GM18517 (cell line): ENCODE measurements at regions not wholly inside any gene's neighbourhood (a gene's known extent, or its start where the extent isn't known, plus 50 kb on each side); places are given as distances from the start of the nearest gene placed in this dataset.
A peak's percentile ranks its signal among the peaks of the same experiment; 100 is the strongest.

Source experiments
- ATAC-seq: cut with Tn5 transposase; IDR thresholded peaks from one replicate; pipeline ENCODE4 v1.9.1; 2021; ENCODE audit warnings: mild to moderate bottlenecking, moderate library complexity; ENCODE audit not compliant: unreplicated experiment

DNA sequence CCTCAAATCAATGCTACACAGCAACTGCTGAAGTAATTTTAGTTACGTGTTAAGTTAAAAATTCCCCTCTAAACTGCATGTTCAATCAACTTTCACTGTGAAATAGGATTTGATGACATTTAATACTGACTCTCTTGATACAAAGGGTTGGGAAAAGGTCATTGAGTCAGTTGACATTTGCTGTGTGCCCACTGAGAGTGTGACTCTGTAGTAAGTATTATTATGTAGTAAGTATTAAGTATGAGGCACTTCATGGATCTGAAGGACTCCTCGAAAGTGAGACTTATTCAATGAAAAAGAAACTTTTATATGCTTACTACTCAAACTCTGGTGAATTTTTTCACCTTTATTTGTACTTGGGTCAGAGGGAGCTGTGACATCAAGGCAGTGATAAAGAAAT lies 83.1 kb upstream of the S1PR1 start:
- ATAC-seq = no peak

DNA sequence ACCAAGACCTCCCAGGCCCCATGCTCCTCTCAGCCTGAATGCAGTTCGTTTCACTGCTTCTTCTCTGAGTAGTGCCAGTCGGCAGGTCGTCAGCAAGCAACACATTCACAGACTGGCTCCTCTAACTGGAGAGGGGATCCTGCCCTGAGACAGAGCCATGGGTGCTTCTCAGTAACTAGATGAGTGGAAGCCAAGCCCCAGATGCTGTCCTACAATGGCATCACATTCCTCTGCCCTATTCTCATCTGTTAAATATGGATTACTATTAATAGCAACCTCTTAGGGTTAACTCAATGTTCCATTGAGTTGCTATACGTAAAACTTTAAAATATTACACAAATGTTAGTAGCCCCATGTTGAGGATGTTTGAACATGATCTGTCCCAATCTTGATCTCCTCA lies 84.2 kb upstream of the S1PR1 start:
- ATAC-seq = no peak

DNA sequence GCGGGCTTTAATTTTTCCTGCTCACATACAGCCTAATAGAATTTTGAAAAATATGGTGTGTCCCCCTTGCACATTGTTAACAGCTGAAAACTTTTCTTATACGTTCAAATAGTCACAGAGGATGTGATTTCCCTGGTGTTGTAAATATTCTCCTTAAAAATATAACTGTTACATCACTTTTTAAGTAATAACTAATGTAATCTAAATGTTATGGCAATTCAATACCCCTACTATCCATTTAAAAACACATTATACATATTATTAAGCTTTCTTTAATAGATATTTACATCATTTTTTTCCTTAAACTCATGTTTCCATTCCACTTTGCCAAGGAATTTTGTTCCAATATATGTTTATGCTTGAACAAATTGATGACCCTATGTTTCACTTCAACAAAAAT lies 85.5 kb upstream of the S1PR1 start:
- ATAC-seq = no peak

DNA sequence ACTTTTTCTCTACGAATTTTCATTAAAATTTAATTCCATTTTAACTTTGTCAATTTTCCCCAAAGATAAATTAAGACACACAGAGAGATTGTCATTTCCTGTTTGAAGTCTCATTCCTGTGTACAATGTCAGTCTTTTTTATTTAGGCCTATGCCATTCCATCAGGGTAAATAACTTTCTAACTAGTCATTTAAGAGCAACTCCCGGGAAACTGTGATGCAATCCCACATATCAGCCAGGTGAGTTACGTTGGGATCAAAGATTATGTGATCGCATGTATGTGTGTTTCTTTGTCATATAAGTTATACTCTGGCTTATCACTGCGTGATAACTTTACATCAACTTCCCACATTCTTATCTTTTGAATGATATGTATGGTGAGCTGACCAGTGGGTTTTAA lies 86.1 kb upstream of the S1PR1 start:
- ATAC-seq = no peak

DNA sequence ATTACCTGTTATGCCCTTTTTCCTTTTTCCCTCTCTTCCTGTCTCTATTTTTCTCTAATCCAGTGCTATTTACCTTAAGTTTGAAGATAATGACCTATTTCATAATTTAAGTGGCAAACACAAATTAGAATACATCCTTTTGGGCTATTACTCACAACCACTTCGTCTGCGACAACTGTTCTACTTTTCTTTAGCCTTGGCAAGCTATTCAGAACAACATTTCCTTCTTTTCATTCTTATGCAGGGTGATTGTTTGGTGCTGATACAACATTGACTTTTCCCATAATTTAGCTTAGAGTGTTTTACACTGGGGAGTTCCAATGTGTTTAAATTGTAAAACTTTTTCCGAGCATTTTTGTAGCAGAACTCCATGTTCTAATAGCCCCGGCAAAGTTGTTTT lies 86.6 kb upstream of the S1PR1 start:
- no peak for ATAC-seq

DNA sequence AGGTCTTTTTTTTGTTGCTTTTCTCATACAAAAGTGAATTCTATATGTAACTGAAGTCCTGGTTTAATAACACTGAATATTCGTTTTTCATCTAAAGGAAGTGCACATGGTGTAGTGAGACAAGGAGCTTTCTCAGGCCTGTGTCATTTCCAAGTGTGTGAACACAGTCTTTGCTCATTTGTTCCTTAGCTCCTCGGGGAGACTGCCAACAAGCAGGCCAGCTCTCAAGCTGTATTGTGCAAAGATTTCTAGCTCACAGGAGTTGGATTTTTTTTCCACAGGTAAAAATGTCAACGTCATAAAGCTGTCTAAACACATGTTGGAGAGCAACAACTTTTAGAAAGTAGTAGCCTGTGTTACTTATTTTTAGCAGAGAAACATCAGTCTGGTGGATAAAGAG lies 87.8 kb upstream of the S1PR1 start:
- no peak for ATAC-seq

DNA sequence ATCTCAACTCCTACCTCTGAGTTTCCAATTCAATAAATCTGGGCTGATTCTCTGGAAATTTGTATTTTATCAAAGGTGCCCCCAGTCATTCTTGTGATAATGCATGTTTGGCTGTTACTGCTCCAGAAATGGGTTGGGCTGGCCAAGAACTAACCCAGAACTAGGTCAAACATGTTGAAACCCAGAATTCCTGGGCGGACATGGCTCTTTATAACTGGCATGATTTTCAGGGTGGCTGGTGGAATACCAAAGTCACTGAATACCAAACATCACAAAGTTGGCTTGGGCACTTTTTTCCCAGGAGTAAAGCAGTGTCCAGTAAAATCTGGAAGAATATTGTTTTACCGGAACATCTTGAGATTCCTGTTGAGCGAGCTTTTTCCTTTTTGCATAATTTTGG lies 89.4 kb upstream of the S1PR1 start:
- ATAC-seq = no peak

DNA sequence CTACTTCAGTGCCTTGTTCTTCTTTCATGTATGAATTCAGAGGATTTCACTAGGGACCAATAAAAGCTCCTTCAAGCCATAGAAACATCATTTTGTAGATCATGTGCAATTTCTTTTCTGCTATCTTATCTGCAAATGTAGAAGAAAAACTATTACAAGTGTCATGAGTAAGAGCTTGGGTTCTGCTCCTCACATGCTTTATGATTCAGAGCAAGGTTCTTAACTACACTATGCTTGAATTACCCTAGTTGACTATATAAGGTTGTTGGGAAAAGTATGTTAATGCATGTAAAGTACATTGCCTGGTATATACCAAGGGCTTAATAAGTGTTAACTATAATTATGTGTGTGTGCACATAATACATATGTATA lies 91.4 kb upstream of the S1PR1 start:
- ATAC-seq = no peak

DNA sequence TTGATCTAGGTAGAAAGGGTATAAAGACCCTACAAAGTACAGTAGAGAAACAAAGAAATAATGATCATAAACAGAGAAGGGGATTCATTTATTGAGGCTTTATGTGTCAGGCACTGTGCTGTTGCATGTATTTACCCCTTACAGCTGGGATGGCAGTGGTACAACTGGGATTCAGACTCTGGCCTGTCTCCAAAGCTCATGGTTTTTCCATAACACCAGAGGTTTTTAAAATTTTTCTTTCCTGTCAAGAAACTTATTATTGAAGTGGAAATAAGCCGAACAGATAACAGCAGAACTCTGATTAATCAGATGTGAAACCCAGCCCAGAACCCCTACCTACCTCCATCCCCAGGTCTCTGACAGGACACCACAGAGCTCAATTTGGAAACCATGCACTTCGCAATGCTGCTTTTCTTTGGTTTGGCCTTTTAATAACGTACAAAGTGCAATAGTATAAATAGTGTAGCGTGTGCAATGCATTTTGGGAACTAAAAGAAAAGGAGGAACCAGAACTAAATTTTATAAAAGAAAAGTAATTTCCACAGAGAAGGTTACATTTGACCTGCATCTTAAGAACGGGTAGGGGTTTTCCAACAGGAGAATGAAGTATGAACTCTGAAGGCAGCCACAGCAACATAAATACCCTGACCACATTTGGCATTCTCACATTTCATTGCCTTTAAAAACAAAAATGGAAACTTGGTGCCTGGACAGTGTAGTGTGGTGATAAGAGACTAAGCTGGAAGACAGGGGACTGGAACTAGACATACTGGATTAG lies 92.0 kb upstream of the S1PR1 start:
- no peak for ATAC-seq

DNA sequence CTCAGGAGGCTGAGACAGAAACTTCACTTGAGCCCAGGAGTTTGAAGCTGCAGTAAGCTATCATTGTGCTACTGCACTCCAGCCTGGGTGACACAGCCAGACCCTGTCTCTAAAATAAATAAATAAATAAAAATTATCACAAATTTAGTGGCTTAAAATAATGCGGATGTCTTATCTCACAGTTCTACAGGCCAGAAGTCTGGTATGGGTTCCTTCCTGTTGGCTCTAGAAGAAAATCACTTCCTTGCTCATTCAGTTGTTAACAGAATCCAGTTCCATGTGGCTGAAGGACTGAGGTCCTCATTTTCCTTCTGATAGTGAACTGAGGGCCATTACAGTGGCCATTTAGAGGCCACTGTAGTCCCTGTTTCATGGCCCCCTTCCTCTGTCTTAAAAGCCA lies 94.6 kb upstream of the S1PR1 start:
- no peak for ATAC-seq

DNA sequence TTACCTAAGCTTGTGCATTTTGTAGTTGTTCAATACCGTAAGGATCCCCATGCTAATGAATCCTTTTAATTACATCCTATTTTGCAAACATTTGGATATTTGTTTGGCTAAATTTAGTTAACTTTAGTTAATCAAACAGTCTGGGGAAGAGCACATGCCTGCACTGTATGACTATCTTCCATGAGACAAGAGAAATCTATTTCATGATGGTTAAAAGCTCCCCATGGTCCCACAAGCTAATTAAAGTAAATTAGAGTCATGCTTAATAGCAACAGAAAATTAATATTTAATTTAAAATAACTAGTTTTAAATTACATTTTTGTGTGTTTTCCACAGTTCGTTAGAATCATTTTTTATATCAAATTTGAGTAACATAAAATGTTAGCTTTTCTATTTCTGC lies 95.4 kb upstream of the S1PR1 start:
- no peak for ATAC-seq

DNA sequence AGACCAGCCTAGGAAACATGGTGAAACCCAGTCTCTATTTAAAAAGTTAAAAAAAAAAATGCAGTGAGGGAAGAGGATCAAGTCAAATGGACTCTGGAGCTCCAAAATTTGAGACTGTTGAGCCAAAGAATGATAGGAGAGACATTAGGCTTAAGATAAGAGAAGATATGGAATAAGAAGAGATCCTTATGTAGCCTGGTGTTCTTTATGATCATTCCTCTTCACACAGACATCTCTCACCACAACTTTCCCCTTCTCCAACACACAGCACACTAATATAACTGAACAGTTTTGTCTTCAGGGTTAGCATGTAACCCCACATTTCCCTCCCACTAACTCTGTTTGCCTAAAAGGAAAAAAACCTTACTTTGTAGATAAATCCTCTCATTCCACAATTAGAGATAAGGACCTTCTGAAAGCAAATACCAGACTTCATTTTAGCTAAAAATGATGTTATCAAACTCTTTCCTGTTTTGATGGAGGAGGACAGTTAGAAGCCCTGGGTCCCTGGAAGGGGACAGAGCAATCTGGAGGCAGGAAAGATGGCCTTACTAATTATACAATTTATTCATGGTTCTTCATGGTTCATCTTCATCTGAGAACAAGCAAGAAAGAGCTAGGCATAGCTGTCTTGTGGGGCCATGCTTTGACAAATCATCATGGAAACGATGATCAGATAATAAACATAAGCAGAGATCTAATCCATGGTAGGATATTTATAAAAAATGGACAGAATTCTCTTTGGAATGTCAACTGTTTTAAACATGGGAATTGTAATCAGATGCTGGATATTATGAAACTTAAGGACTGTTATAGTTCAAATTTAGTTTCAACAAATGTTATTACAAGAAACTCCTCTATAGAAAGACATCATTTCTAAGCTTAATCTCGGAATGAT lies 96.7 kb upstream of the S1PR1 start:
- ATAC-seq = no peak

DNA sequence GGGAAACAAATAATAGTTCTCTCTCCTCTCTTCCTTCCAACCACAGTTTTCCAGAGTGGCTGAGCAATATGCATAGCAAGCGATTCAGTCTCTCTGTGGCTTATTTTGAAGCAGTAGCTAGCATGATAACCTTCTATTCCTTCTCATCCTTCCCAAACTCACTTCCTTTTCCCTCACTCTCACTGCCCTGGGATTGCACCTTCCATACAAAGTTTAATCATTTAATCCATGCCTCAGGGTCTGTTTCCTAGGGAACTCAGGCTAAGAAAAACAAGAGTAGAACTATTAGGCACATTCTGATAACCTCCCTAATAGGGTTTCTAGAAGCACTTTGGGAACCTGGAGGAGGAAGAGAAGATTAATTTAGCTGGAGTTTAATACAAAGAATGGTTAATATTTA lies 97.7 kb upstream of the S1PR1 start:
- no peak for ATAC-seq

DNA sequence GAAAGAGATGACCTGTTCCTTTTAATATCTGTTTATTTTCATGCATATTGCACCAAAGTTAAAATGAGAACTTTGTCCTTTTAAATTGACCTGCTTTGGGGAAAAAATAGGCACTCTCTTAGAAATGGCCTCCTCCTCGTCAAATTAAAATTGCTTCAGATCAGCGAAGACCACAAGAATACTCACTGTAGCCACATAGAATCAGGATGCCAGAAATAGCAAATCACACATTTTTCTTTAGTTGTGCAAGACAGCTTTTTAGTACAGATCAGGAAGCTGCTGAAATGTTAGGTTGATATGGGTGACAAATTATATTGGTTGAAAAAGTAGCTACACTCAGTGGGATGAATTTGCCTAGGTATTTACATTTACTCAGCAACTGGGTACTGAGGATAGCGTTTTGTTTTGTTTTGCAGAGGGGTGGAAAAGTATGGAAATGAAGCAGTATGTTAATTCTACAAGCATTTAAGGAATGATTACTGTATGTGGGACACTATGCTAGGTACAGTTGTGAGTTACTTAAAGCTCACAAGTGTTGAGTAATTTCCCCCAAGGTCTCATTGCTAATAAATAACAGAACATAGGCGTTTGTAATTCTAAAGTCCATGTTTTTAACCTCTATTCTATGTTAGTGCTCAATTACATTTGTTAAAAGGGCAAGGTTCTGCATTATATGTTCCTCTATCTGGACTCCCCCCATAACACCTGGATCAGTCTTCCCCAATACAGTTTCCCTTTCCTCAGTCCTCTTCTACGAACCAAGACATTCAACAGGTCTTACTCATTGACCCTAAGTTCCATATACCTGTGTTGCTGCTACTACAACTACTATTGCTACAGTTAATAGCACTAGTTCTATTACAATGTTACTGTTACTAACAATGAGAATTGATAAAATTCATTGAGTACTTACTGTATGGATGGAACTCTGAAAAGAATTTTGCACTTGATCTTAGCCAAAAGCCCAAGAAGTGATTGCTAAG lies 99.4 kb upstream of the S1PR1 start:
- ATAC-seq = peak; percentile 32

DNA sequence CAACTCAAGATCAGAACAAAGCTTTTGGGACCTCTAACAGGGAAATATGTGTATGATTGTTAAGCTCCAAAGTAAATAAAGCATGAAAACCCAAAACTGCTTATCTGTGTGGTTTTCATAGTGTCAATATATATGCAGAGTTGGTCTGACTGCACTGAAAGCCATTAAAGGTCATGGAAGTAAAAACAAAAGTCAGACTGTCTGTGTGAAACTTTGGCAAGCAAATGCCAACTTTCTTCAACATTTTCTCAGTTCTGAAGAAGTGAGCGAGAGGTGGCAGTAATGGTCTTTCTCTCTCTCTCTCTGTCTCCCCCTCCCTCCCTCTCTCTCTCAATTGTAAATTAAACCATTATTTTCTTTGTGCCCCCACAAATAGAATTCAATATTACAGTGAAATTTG lies 100.1 kb upstream of the S1PR1 start:
- peak; percentile 66 for ATAC-seq

DNA sequence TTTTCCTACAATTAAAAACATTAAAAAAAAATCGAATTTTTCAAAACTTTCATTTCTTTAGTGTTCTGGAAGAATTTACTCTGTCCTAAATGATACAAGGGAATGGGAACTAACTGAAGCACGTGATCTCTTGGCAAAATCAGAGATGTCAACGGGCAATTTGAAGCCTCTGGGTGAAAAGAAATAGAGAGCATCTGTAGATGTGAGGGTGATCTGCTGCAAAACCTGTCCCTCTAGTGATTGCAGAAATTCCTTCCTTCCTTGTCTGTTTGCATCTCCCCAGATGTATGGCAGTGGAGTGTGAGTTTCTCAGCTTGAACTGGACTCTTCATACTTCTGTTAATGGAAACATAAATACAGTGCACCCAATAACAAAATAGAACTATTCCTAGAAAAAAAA lies 100.5 kb upstream of the S1PR1 start:
- no peak for ATAC-seq

DNA sequence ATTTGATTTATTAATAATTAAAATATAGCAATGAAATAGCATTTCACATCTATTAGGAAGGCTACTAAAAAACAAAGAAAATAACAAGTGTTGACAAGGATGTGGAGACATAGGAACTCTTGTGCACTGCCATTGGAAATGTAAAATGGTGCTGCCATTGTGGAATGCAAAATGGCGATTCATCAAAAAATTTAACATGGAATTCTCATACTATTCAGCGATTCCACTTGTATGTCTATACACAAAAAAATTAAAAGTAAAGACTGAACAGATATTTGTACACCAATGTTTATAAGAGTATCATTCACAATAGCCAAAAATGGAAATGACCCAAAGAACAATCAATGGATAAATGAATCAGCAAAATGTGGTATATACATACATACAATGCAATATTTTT lies 101.3 kb upstream of the S1PR1 start:
- ATAC-seq = no peak

DNA sequence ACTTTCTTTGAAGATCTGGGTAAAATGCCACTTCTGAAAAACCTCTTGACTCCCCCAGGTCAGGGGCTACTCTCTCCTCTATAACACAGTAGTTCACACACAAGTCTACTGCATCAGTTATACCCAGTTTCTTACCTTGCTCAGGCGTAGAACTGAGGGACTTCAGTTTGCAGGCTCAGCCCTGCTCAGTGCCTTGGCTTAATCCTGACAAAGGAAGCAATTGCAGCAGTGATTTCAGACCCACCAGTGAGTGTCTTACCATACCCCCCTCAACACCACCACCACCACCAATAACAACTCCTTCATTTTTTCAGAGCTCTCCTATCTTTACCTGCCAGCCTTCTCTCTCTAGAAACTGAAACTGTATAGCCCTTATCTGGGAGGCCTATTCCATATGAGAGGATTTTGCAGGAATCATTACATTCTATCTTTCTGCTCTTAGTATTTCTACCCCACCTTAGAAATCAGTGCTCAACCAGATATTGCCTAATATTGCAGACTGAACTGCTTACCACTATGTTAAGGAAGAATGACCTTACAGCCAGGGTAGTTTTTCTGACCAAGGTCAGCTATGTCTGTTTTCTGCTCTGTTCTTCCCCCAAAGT lies 105.5 kb upstream of the S1PR1 start:
- no peak for ATAC-seq

DNA sequence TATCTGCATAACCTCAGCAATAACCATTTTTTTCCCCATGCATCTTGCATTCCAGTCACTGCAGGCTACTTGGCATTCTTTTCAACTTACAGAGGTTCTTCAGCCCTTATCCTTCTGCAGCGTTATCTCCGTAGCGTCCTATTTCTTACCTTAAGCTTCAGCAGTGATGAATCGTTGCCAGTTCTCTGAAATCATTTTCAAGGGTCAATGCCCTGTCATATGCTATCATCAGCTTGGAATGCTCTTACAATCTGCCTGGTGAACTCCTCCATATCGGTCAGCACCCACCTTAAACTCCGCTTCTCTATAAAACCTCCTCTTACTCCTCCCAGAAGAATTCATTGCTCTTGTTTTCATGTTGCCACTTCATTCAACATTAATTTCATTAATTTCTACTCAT lies 105.1 kb upstream of the DPH5 start:
- ATAC-seq = no peak

DNA sequence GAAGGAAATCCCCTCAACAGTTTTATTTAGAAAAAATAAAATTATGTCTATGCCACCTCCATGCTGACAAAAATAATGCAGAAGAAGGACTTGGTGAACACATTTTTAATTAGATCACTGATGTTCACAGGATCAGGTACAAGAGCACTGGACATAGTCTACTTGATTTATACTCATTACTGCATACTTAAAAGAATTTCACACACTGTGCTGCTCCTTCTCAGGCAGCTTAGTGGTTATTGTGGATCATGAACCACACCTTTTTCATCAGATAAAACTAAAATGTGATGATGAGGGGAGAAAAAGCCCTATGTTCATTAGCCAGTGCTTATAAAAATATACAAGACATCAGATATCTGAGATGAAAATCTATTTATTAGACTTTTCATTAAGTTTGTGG lies 103.3 kb upstream of the DPH5 start:
- no peak for ATAC-seq

DNA sequence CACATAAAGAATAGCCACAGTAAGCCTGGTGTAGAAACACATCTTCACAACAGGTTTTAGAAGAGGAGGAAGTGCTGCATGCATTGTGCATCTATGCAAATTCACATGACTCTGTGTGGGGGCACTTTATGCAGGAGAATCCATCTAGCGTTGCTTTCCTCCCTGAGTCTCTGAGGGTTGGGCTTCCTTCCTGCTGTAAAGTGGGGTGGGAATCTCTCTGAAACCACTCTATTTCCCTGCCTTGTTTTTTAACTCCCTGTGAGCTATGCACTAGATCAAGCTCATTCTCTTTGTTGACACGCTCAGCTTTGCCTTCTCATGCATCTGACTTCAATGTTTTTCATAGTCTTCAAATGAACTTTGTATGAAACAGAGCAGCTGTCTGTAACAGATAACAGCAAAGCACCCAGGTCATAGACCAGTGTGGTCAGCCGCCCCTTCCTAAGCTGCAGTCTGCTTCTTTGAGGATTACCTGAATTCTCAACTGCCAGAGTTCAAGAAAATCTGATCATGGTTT lies 102.7 kb upstream of the DPH5 start:
- ATAC-seq = peak; percentile 87
